ENCODE measurements at regions not wholly inside any gene's neighbourhood (a gene's known extent, or its start where the extent isn't known, plus 50 kb on each side); places are given as distances from the start of the nearest gene placed in this dataset.

GRCh38 chr16:48447428-48447827 lies 62.2 kb upstream of the SIAH1 start:
- Histone ChIP-seq H3K9me3 (ENCODE audit: control insufficient read depth, insufficient read depth, low read depth, low read length) (no peaks in the 10 kb centered on the region), H3K4me1 (ENCODE audit: control insufficient read depth, insufficient read depth, low read length) (no peaks in the 10 kb centered on the region), H3K4me3 (ENCODE audit: low read depth in 2 of 2, low read length in 2 of 2) (no peak overlapping the region), H3K36me3 (ENCODE audit: control insufficient read depth, insufficient read depth, low read length) (no peaks in the 10 kb centered on the region), H3K27me3 (ENCODE audit: control insufficient read depth, insufficient read depth, low read length) (no peaks in the 10 kb centered on the region), H3K27ac (ENCODE audit: low read length) (no peak overlapping the region)
- CTCF ChIA-PET: no interaction called here
- ATAC-seq (no peak), DNase-seq (ENCODE audit: low read depth, low spot score) (no peak)
- intact Hi-C loops (cut with micrococcal nuclease; ENCODE audit: unreplicated experiment): no loop called here
- in situ Hi-C loops (cut with HindIII; ENCODE audit: low pct_unique_long_range_greater_than_20kb, low sequenced_read_pairs): no loop called here
- no TSS peak for BruUV-seq (replicated peaks)
- POLR2A ChIA-PET: no interaction called here
- TF ChIP-seq TCF7L2 (IDR thresholded peaks at IDR 0.05; ENCODE audit: low read depth, low read length): no peak
- no peak for TF ChIP-seq POLR2AphosphoS5 (IDR thresholded peaks at IDR 0.05; ENCODE audit: low read depth, low read length)
- TF ChIP-seq SIN3A (IDR thresholded peaks at IDR 0.05; ENCODE audit: borderline replicate concordance, insufficient read depth, low read depth, low read length): no peak
- TF ChIP-seq CTCF (IDR thresholded peaks at IDR 0.05): no peak
- TF ChIP-seq REST (IDR thresholded peaks at IDR 0.05; ENCODE audit: insufficient read depth in 1 of 2, low read depth in 2 of 2, low read length in 1 of 2): no peak

GRCh38 chr16:48446534-48446920 lies 61.3 kb upstream of the SIAH1 start:
- ChIA-PET CTCF (no interaction called here), POLR2A (no interaction called here)
- TF ChIP-seq POLR2AphosphoS5 (IDR thresholded peaks at IDR 0.05; ENCODE audit: low read depth, low read length) (no peak), CTCF (IDR thresholded peaks at IDR 0.05) (no peak), TCF7L2 (IDR thresholded peaks at IDR 0.05; ENCODE audit: low read depth, low read length) (no peak), REST (IDR thresholded peaks at IDR 0.05; ENCODE audit: insufficient read depth in 1 of 2, low read depth in 2 of 2, low read length in 1 of 2) (no peak), SIN3A (IDR thresholded peaks at IDR 0.05; ENCODE audit: borderline replicate concordance, insufficient read depth, low read depth, low read length) (no peak)
- in situ Hi-C loops (cut with HindIII; ENCODE audit: low pct_unique_long_range_greater_than_20kb, low sequenced_read_pairs): no loop called here
- Histone ChIP-seq H3K27me3 (ENCODE audit: control insufficient read depth, insufficient read depth, low read length) (no peaks in the 10 kb centered on the region), H3K4me3 (ENCODE audit: low read depth in 2 of 2, low read length in 2 of 2) (no peak overlapping the region), H3K27ac (ENCODE audit: low read length) (no peak overlapping the region), H3K4me1 (ENCODE audit: control insufficient read depth, insufficient read depth, low read length) (no peaks in the 10 kb centered on the region), H3K36me3 (ENCODE audit: control insufficient read depth, insufficient read depth, low read length) (no peaks in the 10 kb centered on the region), H3K9me3 (ENCODE audit: control insufficient read depth, insufficient read depth, low read depth, low read length) (no peaks in the 10 kb centered on the region)
- intact Hi-C loops (cut with micrococcal nuclease; ENCODE audit: unreplicated experiment): no loop called here
- DNase-seq (ENCODE audit: low read depth, low spot score) (no peak), ATAC-seq (no peak)
- BruUV-seq (replicated peaks): no TSS peak

Data from Panc1 (cell line).